ENCODE measurements at regions not wholly inside any gene's neighbourhood (a gene's known extent, or its start where the extent isn't known, plus 50 kb on each side); places are given as distances from the start of the nearest gene placed in this dataset.

- no peak for DNase-seq (ENCODE audit: low read depth in 6 of 9, low spot score in 9 of 9)
- Histone ChIP-seq H3K9me3 (ENCODE audit: control insufficient read depth in 2 of 2, insufficient read depth in 1 of 2, low read length in 1 of 2) (peaks cover 4 to 16% of the 10 kb centered on the region in 2 donors), H3K27me3 (ENCODE audit: control insufficient read depth in 2 of 2, insufficient read depth in 1 of 2, low read length in 1 of 2) (no peaks in the 10 kb centered on the region), H3K36me3 (ENCODE audit: control insufficient read depth in 2 of 2, insufficient read depth in 2 of 2, low read length in 1 of 2) (no peaks in the 10 kb centered on the region), H3K4me1 (ENCODE audit: control insufficient read depth in 2 of 2, insufficient read depth in 2 of 2, low read length in 2 of 2) (no peaks in the 10 kb centered on the region), H3K4me3 (ENCODE audit: low read length in 2 of 2) (no peak overlapping the region), H3K27ac (ENCODE audit: low read depth in 1 of 2, low read length in 1 of 2) (no peak overlapping the region)
- 90% methylated on average over 32 of the region's 32 CpGs for WGBS
Measured at GRCh38 chr16:35221482-35222185, 1762.2 kb downstream of the TP53TG3F start.

GRCh38 chr16:35234679-35235078, 1775.3 kb downstream of the TP53TG3F start:
- Histone ChIP-seq H3K27me3 (ENCODE audit: control insufficient read depth in 2 of 2, insufficient read depth in 1 of 2, low read length in 1 of 2) (no peaks in the 10 kb centered on the region), H3K36me3 (ENCODE audit: control insufficient read depth in 2 of 2, insufficient read depth in 2 of 2, low read length in 1 of 2) (no peaks in the 10 kb centered on the region), H3K9me3 (ENCODE audit: control insufficient read depth in 2 of 2, insufficient read depth in 1 of 2, low read length in 1 of 2) (peaks cover 5 to 32% of the 10 kb centered on the region in 2 donors), H3K4me3 (ENCODE audit: low read length in 2 of 2) (no peak overlapping the region), H3K4me1 (ENCODE audit: control insufficient read depth in 2 of 2, insufficient read depth in 2 of 2, low read length in 2 of 2) (no peaks in the 10 kb centered on the region), H3K27ac (ENCODE audit: low read depth in 1 of 2, low read length in 1 of 2) (no peak overlapping the region)
- no peak for DNase-seq (ENCODE audit: low read depth in 6 of 9, low spot score in 9 of 9)
- 77% methylated on average over 2 of the region's 2 CpGs for WGBS

GRCh38 chr16:35239561-35239960, 1780.1 kb downstream of the TP53TG3F start:
- no peaks in the 10 kb centered on the region for H3K36me3 ChIP-seq (ENCODE audit: control insufficient read depth in 2 of 2, insufficient read depth in 2 of 2, low read length in 1 of 2)
- no peak overlapping the region for H3K4me3 ChIP-seq (ENCODE audit: low read length in 2 of 2)
- no peak overlapping the region for H3K27ac ChIP-seq (ENCODE audit: low read depth in 1 of 2, low read length in 1 of 2)
- DNase-seq (ENCODE audit: low read depth in 6 of 9, low spot score in 9 of 9) = no peak
- H3K9me3 ChIP-seq (ENCODE audit: control insufficient read depth in 2 of 2, insufficient read depth in 1 of 2, low read length in 1 of 2) = peaks cover 2 to 10% of the 10 kb centered on the region in 2 donors
- no peaks in the 10 kb centered on the region for H3K4me1 ChIP-seq (ENCODE audit: control insufficient read depth in 2 of 2, insufficient read depth in 2 of 2, low read length in 2 of 2)
- H3K27me3 ChIP-seq (ENCODE audit: control insufficient read depth in 2 of 2, insufficient read depth in 1 of 2, low read length in 1 of 2) = no peaks in the 10 kb centered on the region
- 87% methylated on average over 3 of the region's 3 CpGs for WGBS

GRCh38 chr16:35249051-35249450, 1789.6 kb downstream of the TP53TG3F start:
- Histone ChIP-seq H3K4me3 (ENCODE audit: low read length in 2 of 2) (no peak overlapping the region), H3K27ac (ENCODE audit: low read depth in 1 of 2, low read length in 1 of 2) (no peak overlapping the region), H3K36me3 (ENCODE audit: control insufficient read depth in 2 of 2, insufficient read depth in 2 of 2, low read length in 1 of 2) (no peaks in the 10 kb centered on the region), H3K9me3 (ENCODE audit: control insufficient read depth in 2 of 2, insufficient read depth in 1 of 2, low read length in 1 of 2) (peaks cover 1 to 23% of the 10 kb centered on the region in 2 donors), H3K4me1 (ENCODE audit: control insufficient read depth in 2 of 2, insufficient read depth in 2 of 2, low read length in 2 of 2) (no peaks in the 10 kb centered on the region), H3K27me3 (ENCODE audit: control insufficient read depth in 2 of 2, insufficient read depth in 1 of 2, low read length in 1 of 2) (no peaks in the 10 kb centered on the region)
- no peak for DNase-seq (ENCODE audit: low read depth in 6 of 9, low spot score in 9 of 9)
- 10% methylated on average over 1 of the region's 1 CpG for WGBS

GRCh38 chr16:35252356-35252936, 1793.0 kb downstream of the TP53TG3F start:
- Histone ChIP-seq H3K27ac (ENCODE audit: low read depth in 1 of 2, low read length in 1 of 2) (no peak overlapping the region), H3K27me3 (ENCODE audit: control insufficient read depth in 2 of 2, insufficient read depth in 1 of 2, low read length in 1 of 2) (no peaks in the 10 kb centered on the region), H3K36me3 (ENCODE audit: control insufficient read depth in 2 of 2, insufficient read depth in 2 of 2, low read length in 1 of 2) (no peaks in the 10 kb centered on the region), H3K4me3 (ENCODE audit: low read length in 2 of 2) (no peak overlapping the region), H3K4me1 (ENCODE audit: control insufficient read depth in 2 of 2, insufficient read depth in 2 of 2, low read length in 2 of 2) (no peaks in the 10 kb centered on the region), H3K9me3 (ENCODE audit: control insufficient read depth in 2 of 2, insufficient read depth in 1 of 2, low read length in 1 of 2) (peaks cover 3 to 29% of the 10 kb centered on the region in 2 donors)
- no peak for DNase-seq (ENCODE audit: low read depth in 6 of 9, low spot score in 9 of 9)
- 92% methylated on average over 4 of the region's 4 CpGs for WGBS

GRCh38 chr16:35255186-35255803, 1795.9 kb downstream of the TP53TG3F start:
- 67% methylated on average over 33 of the region's 33 CpGs for WGBS
- Histone ChIP-seq H3K4me1 (ENCODE audit: control insufficient read depth in 2 of 2, insufficient read depth in 2 of 2, low read length in 2 of 2) (no peaks in the 10 kb centered on the region), H3K36me3 (ENCODE audit: control insufficient read depth in 2 of 2, insufficient read depth in 2 of 2, low read length in 1 of 2) (no peaks in the 10 kb centered on the region), H3K27ac (ENCODE audit: low read depth in 1 of 2, low read length in 1 of 2) (no peak overlapping the region), H3K9me3 (ENCODE audit: control insufficient read depth in 2 of 2, insufficient read depth in 1 of 2, low read length in 1 of 2) (peaks cover 3 to 30% of the 10 kb centered on the region in 2 donors), H3K4me3 (ENCODE audit: low read length in 2 of 2) (no peak overlapping the region), H3K27me3 (ENCODE audit: control insufficient read depth in 2 of 2, insufficient read depth in 1 of 2, low read length in 1 of 2) (no peaks in the 10 kb centered on the region)
- no peak for DNase-seq (ENCODE audit: low read depth in 6 of 9, low spot score in 9 of 9)

- Histone ChIP-seq H3K36me3 (ENCODE audit: control insufficient read depth in 2 of 2, insufficient read depth in 2 of 2, low read length in 1 of 2) (no peaks in the 10 kb centered on the region), H3K27me3 (ENCODE audit: control insufficient read depth in 2 of 2, insufficient read depth in 1 of 2, low read length in 1 of 2) (no peaks in the 10 kb centered on the region), H3K27ac (ENCODE audit: low read depth in 1 of 2, low read length in 1 of 2) (no peak overlapping the region), H3K4me3 (ENCODE audit: low read length in 2 of 2) (no peak overlapping the region), H3K9me3 (ENCODE audit: control insufficient read depth in 2 of 2, insufficient read depth in 1 of 2, low read length in 1 of 2) (peaks cover 3 to 24% of the 10 kb centered on the region in 2 donors), H3K4me1 (ENCODE audit: control insufficient read depth in 2 of 2, insufficient read depth in 2 of 2, low read length in 2 of 2) (no peaks in the 10 kb centered on the region)
- DNase-seq (ENCODE audit: low read depth in 6 of 9, low spot score in 9 of 9) = no peak
- 57% methylated on average over 11 of the region's 11 CpGs for WGBS
Measured at GRCh38 chr16:35255816-35256215, 1796.4 kb downstream of the TP53TG3F start.

GRCh38 chr16:35258381-35258780, 1799.0 kb downstream of the TP53TG3F start:
- no peaks in the 10 kb centered on the region for H3K36me3 ChIP-seq (ENCODE audit: control insufficient read depth in 2 of 2, insufficient read depth in 2 of 2, low read length in 1 of 2)
- H3K27me3 ChIP-seq (ENCODE audit: control insufficient read depth in 2 of 2, insufficient read depth in 1 of 2, low read length in 1 of 2) = no peaks in the 10 kb centered on the region
- DNase-seq (ENCODE audit: low read depth in 6 of 9, low spot score in 9 of 9) = no peak
- H3K4me3 ChIP-seq (ENCODE audit: low read length in 2 of 2) = no peak overlapping the region
- H3K9me3 ChIP-seq (ENCODE audit: control insufficient read depth in 2 of 2, insufficient read depth in 1 of 2, low read length in 1 of 2) = peaks cover 3 to 14% of the 10 kb centered on the region in 2 donors
- no peaks in the 10 kb centered on the region for H3K4me1 ChIP-seq (ENCODE audit: control insufficient read depth in 2 of 2, insufficient read depth in 2 of 2, low read length in 2 of 2)
- WGBS = 83% methylated on average over 9 of the region's 9 CpGs
- H3K27ac ChIP-seq (ENCODE audit: low read depth in 1 of 2, low read length in 1 of 2) = no peak overlapping the region

- DNase-seq (ENCODE audit: low read depth in 6 of 9, low spot score in 9 of 9) = no peak
- Histone ChIP-seq H3K36me3 (ENCODE audit: control insufficient read depth in 2 of 2, insufficient read depth in 2 of 2, low read length in 1 of 2) (no peaks in the 10 kb centered on the region), H3K9me3 (ENCODE audit: control insufficient read depth in 2 of 2, insufficient read depth in 1 of 2, low read length in 1 of 2) (peaks cover 0 to 5% of the 10 kb centered on the region in 2 donors), H3K27ac (ENCODE audit: low read depth in 1 of 2, low read length in 1 of 2) (no peak overlapping the region), H3K27me3 (ENCODE audit: control insufficient read depth in 2 of 2, insufficient read depth in 1 of 2, low read length in 1 of 2) (no peaks in the 10 kb centered on the region), H3K4me1 (ENCODE audit: control insufficient read depth in 2 of 2, insufficient read depth in 2 of 2, low read length in 2 of 2) (no peaks in the 10 kb centered on the region), H3K4me3 (ENCODE audit: low read length in 2 of 2) (no peak overlapping the region)
- WGBS = 57% methylated on average over 3 of the region's 3 CpGs
Measured at GRCh38 chr16:35295856-35296255, 1836.4 kb downstream of the TP53TG3F start.
